SK-N-SH treated with all-trans-retinoic acid at 6 μM for 48 hours (cell line): ENCODE measurements at regions not wholly inside any gene's neighbourhood (a gene's known extent, or its start where the extent isn't known, plus 50 kb on each side); places are given as distances from the start of the nearest gene placed in this dataset.

ENCODE experiments used
- ATAC-seq: fragments of 200-7000 bp; cut with Tn5 transposase; 3 replicates; pipeline ENCODE4 v1.9.1; 2020; ENCODE audit warnings: mild to moderate bottlenecking, moderate library complexity
- ARNTL ChIP-seq: fragments of 450-650 bp; formaldehyde crosslinking; IDR thresholded peaks from 2 replicates; pipeline ENCODE4 v1.5.0; 2020; ENCODE audit warnings: low read depth, mild to moderate bottlenecking, moderate library complexity, borderline replicate concordance
- CSDC2 ChIP-seq: fragments of 250-450 bp; sonication (Bioruptor Pico); IDR thresholded peaks from 2 replicates; pipeline ENCODE4 v1.5.0; 2020; ENCODE audit warnings: mild to moderate bottlenecking, moderate library complexity
- ESRRG ChIP-seq: fragments of 250-450 bp; sonication (Bioruptor Pico); IDR thresholded peaks from 2 replicates; pipeline ENCODE4 v1.6.1; 2021; ENCODE audit warnings: mild to moderate bottlenecking
- GLIS3 ChIP-seq: fragments of 250-450 bp; sonication (Bioruptor Pico); IDR thresholded peaks from 2 replicates; pipeline ENCODE4 v1.5.0; 2020; ENCODE audit warnings: mild to moderate bottlenecking, moderate library complexity
- ISL1 ChIP-seq: fragments of 250-450 bp; sonication (Bioruptor Pico); IDR thresholded peaks from 2 replicates; pipeline ENCODE4 v2.1.2; 2022; ENCODE audit warnings: mild to moderate bottlenecking, moderate library complexity
- OSR1 ChIP-seq: fragments of 250-450 bp; sonication (Bioruptor Pico); IDR thresholded peaks from 2 replicates; pipeline ENCODE4 v1.8.0; 2022; ENCODE audit warnings: moderate library complexity, mild to moderate bottlenecking, inconsistent platforms
- PPARA ChIP-seq: fragments of 250-450 bp; sonication (Bioruptor Pico); IDR thresholded peaks from 2 replicates; pipeline ENCODE4 v1.5.0; 2020; ENCODE audit warnings: mild to moderate bottlenecking, borderline replicate concordance
- RARB ChIP-seq: fragments of 250-450 bp; sonication (Bioruptor Pico); IDR thresholded peaks from 2 replicates; pipeline ENCODE4 v1.8.0; 2021; ENCODE audit warnings: mild to moderate bottlenecking, moderate library complexity
- SNAI2 ChIP-seq: fragments of 250-450 bp; sonication (Bioruptor Pico); IDR thresholded peaks from 2 replicates; pipeline ENCODE4 v1.5.0; 2020; ENCODE audit warnings: mild to moderate bottlenecking, moderate library complexity
- TOX ChIP-seq: fragments of 250-450 bp; sonication (Bioruptor Pico); IDR thresholded peaks from 2 replicates; pipeline ENCODE4 v1.8.0; 2021; ENCODE audit warnings: mild to moderate bottlenecking, moderate library complexity, borderline replicate concordance
- ZC3H10 ChIP-seq: fragments of 250-450 bp; sonication (Bioruptor Pico); IDR thresholded peaks from 2 replicates; pipeline ENCODE4 v1.5.1; 2021; ENCODE audit warnings: mild to moderate bottlenecking, moderate library complexity
- ZFP30 ChIP-seq: fragments of 450-650 bp; formaldehyde crosslinking; IDR thresholded peaks from 2 replicates; pipeline ENCODE4 v1.5.0; 2022; ENCODE audit warnings: mild to moderate bottlenecking, moderate library complexity
- ZNF565 ChIP-seq: fragments of 450-650 bp; formaldehyde crosslinking; conservative IDR thresholded peaks from 2 replicates; pipeline ENCODE4 v1.5.0; 2020; ENCODE audit warnings: low read depth, mild to moderate bottlenecking, moderate library complexity
- ZNF70 ChIP-seq: fragments of 450-650 bp; formaldehyde crosslinking; IDR thresholded peaks from 2 replicates; pipeline ENCODE4 v1.5.0; 2020; ENCODE audit warnings: mild to moderate bottlenecking, moderate library complexity
- ZNF8 ChIP-seq: fragments of 450-650 bp; formaldehyde crosslinking; IDR thresholded peaks from 2 replicates; pipeline ENCODE4 v1.5.0; 2020; ENCODE audit warnings: mild to moderate bottlenecking, moderate library complexity
- TF ChIP-seq, protein P1 (sequence below): fragments of 250-450 bp; sonication (Bioruptor Pico); IDR thresholded peaks from 2 replicates; pipeline ENCODE4 v1.5.1; 2021; ENCODE audit warnings: mild to moderate bottlenecking, moderate library complexity
- TF ChIP-seq, protein P2 (sequence below): fragments of 250-450 bp; sonication (Bioruptor Pico); IDR thresholded peaks from 2 replicates; pipeline ENCODE4 v1.5.1; 2020; ENCODE audit warnings: low read depth, mild to moderate bottlenecking, moderate library complexity
- TF ChIP-seq, protein P3 (sequence below): fragments of 250-450 bp; sonication (Bioruptor Pico); IDR thresholded peaks from 2 replicates; pipeline ENCODE4 v1.8.0; 2021; ENCODE audit warnings: low read depth, mild to moderate bottlenecking, moderate library complexity, borderline replicate concordance
- TF ChIP-seq, protein P4 (sequence below): fragments of 250-450 bp; sonication (Bioruptor Pico); IDR thresholded peaks from 2 replicates; pipeline ENCODE4 v1.5.0; 2020; ENCODE audit warnings: mild to moderate bottlenecking, moderate library complexity

DNA sequence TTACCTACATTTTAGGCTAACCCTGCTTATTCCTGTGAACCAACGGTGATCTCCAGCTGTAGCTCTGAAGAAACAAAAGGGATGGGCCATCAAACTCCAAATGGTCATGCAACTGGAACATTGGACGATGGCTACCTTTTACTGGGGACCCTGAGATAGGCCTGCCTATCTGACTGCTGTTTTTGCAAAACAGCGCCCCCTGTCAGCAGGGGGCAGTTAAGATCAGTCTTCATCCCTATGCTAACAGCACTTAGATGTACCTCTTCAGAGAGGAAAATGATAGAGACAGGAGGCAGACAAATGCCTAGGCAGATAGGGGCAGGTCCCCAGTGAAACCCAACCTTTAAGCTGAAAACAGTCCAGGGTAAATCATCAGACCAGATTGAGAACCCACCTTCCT, 1085.4 kb upstream of the SORCS1 start:
- TF ChIP-seq ZNF70 (CRISPR knock-in tag) (no peak), PPARA (no peak), GLIS3 (CRISPR knock-in tag) (no peak), ESRRG (no peak), RARB (CRISPR knock-in tag) (no peak), ZNF8 (CRISPR knock-in tag) (no peak), OSR1 (CRISPR knock-in tag) (no peak), TOX (CRISPR knock-in tag) (no peak), CSDC2 (CRISPR knock-in tag) (no peak), ZC3H10 (CRISPR knock-in tag) (no peak)
- TF ChIP-seq, protein P1, sequence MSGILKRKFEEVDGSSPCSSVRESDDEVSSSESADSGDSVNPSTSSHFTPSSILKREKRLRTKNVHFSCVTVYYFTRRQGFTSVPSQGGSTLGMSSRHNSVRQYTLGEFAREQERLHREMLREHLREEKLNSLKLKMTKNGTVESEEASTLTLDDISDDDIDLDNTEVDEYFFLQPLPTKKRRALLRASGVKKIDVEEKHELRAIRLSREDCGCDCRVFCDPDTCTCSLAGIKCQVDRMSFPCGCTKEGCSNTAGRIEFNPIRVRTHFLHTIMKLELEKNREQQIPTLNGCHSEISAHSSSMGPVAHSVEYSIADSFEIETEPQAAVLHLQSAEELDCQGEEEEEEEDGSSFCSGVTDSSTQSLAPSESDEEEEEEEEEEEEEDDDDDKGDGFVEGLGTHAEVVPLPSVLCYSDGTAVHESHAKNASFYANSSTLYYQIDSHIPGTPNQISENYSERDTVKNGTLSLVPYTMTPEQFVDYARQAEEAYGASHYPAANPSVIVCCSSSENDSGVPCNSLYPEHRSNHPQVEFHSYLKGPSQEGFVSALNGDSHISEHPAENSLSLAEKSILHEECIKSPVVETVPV (CRISPR knock-in tag) = no peak
- ATAC-seq = no peak

DNA sequence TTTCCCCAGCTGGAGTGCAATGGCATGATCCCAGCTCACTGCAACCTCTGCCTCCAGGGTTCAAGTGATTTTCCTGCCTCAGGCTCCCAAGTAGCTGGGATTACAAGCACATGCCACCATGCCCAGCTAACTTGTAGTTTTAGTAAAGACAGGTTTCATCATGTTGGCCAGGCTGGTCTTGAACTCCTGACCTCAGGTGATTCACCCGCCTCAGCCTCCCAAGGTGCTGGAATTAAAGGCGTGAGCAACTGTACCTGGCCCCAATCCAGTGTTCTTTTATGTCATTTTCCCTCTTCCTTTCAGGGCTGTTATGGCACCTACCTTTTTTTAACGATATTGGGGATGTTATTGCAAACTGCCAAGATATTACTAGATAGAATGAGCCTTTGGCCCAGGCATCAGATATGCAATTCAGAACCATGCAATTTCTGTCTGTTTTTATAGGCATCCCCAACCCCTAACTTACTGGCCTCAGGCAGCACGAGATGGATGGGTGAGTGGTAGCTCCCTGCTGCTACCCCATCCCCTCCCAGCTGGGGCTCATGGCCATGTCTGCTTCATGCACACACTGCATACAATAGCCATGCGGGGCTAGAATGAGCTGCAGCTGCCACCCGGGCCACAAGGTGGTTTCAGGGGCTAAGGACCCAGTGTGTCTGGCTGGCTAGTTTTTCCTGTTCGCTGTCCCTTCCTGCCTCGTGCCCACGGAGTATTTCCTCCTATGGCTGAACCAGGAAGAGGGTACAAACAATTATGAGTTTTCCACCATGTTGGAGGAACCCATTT, 1080.1 kb upstream of the SORCS1 start:
- no peak for ATAC-seq
- no peak for TF ChIP-seq ZNF70 (CRISPR knock-in tag)
- TF ChIP-seq, protein P2, sequence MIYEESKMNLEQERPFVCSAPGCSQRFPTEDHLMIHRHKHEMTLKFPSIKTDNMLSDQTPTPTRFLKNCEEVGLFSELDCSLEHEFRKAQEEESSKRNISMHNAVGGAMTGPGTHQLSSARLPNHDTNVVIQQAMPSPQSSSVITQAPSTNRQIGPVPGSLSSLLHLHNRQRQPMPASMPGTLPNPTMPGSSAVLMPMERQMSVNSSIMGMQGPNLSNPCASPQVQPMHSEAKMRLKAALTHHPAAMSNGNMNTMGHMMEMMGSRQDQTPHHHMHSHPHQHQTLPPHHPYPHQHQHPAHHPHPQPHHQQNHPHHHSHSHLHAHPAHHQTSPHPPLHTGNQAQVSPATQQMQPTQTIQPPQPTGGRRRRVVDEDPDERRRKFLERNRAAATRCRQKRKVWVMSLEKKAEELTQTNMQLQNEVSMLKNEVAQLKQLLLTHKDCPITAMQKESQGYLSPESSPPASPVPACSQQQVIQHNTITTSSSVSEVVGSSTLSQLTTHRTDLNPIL (CRISPR knock-in tag) = no peak
- TF ChIP-seq GLIS3 (CRISPR knock-in tag) = no peak
- no peak for TF ChIP-seq ISL1
- no peak for TF ChIP-seq PPARA
- TF ChIP-seq ZNF565 (CRISPR knock-in tag) = no peak
- TF ChIP-seq RARB (CRISPR knock-in tag) = no peak
- no peak for TF ChIP-seq ZFP30
- no peak for TF ChIP-seq ARNTL
- TF ChIP-seq, protein P3, sequence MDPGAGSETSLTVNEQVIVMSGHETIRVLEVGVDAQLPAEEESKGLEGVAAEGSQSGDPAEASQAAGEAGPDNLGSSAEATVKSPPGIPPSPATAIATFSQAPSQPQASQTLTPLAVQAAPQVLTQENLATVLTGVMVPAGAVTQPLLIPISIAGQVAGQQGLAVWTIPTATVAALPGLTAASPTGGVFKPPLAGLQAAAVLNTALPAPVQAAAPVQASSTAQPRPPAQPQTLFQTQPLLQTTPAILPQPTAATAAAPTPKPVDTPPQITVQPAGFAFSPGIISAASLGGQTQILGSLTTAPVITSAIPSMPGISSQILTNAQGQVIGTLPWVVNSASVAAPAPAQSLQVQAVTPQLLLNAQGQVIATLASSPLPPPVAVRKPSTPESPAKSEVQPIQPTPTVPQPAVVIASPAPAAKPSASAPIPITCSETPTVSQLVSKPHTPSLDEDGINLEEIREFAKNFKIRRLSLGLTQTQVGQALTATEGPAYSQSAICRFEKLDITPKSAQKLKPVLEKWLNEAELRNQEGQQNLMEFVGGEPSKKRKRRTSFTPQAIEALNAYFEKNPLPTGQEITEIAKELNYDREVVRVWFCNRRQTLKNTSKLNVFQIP (CRISPR knock-in tag) = no peak
- TF ChIP-seq, protein P1 (CRISPR knock-in tag) = no peak
- no peak for TF ChIP-seq CSDC2 (CRISPR knock-in tag)
- no peak for TF ChIP-seq ZC3H10 (CRISPR knock-in tag)
- TF ChIP-seq TOX (CRISPR knock-in tag) = no peak

DNA sequence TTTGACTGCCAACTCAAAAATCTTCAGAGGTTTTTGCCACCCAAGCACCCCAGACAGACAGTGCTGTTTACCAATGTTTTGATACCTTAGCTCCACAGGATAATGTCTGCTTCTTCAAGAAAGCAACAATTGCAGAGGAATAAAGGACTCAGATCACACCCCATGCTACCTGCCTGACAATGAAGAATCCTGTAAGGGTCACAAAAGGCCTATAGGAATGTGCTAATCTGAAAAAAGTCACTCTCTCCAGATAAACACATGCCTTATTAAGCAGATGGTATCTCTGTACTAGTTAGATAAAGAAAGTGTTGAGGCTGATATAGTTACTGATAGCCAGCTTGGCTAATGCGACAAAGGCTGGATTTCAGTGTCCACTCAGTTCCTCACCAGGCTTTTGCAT, 1076.7 kb upstream of the SORCS1 start:
- ATAC-seq = no peak
- TF ChIP-seq SNAI2 (no peak), ZNF70 (CRISPR knock-in tag) (no peak), CSDC2 (CRISPR knock-in tag) (no peak), ESRRG (no peak), ZC3H10 (CRISPR knock-in tag) (no peak), ARNTL (no peak), ZNF8 (CRISPR knock-in tag) (no peak), ZNF565 (CRISPR knock-in tag) (no peak), GLIS3 (CRISPR knock-in tag) (no peak)
- TF ChIP-seq, protein P3 (CRISPR knock-in tag) = no peak
- TF ChIP-seq, protein P1 (CRISPR knock-in tag) = no peak
- TF ChIP-seq, protein P4, sequence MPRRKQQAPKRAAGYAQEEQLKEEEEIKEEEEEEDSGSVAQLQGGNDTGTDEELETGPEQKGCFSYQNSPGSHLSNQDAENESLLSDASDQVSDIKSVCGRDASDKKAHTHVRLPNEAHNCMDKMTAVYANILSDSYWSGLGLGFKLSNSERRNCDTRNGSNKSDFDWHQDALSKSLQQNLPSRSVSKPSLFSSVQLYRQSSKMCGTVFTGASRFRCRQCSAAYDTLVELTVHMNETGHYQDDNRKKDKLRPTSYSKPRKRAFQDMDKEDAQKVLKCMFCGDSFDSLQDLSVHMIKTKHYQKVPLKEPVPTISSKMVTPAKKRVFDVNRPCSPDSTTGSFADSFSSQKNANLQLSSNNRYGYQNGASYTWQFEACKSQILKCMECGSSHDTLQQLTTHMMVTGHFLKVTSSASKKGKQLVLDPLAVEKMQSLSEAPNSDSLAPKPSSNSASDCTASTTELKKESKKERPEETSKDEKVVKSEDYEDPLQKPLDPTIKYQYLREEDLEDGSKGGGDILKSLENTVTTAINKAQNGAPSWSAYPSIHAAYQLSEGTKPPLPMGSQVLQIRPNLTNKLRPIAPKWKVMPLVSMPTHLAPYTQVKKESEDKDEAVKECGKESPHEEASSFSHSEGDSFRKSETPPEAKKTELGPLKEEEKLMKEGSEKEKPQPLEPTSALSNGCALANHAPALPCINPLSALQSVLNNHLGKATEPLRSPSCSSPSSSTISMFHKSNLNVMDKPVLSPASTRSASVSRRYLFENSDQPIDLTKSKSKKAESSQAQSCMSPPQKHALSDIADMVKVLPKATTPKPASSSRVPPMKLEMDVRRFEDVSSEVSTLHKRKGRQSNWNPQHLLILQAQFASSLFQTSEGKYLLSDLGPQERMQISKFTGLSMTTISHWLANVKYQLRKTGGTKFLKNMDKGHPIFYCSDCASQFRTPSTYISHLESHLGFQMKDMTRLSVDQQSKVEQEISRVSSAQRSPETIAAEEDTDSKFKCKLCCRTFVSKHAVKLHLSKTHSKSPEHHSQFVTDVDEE (CRISPR knock-in tag) = no peak
